ENCODE measurements at regions not wholly inside any gene's neighbourhood (a gene's known extent, or its start where the extent isn't known, plus 50 kb on each side); places are given as distances from the start of the nearest gene placed in this dataset.
"Not testable (repeated sequence)": the region's sequence is repeated elsewhere in the genome, so short reads cannot be mapped to it uniquely, and the experiment has no call there.

DNA sequence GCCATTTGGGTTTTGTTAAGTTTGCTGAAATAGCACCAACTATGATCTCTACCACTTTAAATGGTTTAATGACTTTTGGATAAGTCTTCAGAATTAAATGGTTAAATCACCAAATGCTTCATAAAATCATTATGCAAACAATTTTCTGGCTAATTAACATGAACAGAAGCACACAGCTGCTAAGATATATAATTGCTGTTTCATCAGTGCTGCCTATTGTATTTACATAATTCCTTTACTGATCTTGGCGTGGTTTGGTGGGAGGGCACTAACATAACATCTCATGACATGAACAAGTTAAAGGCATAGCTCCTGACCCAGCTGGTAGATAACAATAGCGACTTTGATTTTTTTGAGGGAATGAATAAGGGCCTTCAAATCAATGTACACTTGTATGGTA is 94.1 kb downstream of the FZD1 start:
- no peak overlapping the region for H3K4me2 ChIP-seq (ENCODE audit: low read depth, low read length, poor library complexity, severe bottlenecking)
- no peak overlapping the region for H3K27ac ChIP-seq (ENCODE audit: low read depth, low read length)
- no peaks in the 10 kb centered on the region for H3K9me2 ChIP-seq (replicated peaks; ENCODE audit: insufficient read depth, low read length)
- H3F3A ChIP-seq (ENCODE audit: insufficient read depth), result no peaks in the 10 kb centered on the region
- H3K9ac ChIP-seq (ENCODE audit: low read length), result no peak overlapping the region
- H3K9me3 ChIP-seq (ENCODE audit: insufficient read depth, low read length), result no peaks in the 10 kb centered on the region
- no peaks in the 10 kb centered on the region for H3K27me3 ChIP-seq (ENCODE audit: low read length)
- H3K4me3 ChIP-seq (ENCODE audit: insufficient read depth, low read length, poor library complexity, severe bottlenecking), result no peak overlapping the region
- no peaks in the 10 kb centered on the region for H3K36me3 ChIP-seq (ENCODE audit: low read length)
- no peaks in the 10 kb centered on the region for H3K79me2 ChIP-seq (ENCODE audit: insufficient read depth, low read length)
- no peak overlapping the region for H2AFZ ChIP-seq (ENCODE audit: low read depth, low read length, severe bottlenecking)
- no peak for TF ChIP-seq EZH2phosphoT487 (conservative IDR thresholded peaks at IDR 0.05; ENCODE audit: low read length)
- TF ChIP-seq, protein P1, sequence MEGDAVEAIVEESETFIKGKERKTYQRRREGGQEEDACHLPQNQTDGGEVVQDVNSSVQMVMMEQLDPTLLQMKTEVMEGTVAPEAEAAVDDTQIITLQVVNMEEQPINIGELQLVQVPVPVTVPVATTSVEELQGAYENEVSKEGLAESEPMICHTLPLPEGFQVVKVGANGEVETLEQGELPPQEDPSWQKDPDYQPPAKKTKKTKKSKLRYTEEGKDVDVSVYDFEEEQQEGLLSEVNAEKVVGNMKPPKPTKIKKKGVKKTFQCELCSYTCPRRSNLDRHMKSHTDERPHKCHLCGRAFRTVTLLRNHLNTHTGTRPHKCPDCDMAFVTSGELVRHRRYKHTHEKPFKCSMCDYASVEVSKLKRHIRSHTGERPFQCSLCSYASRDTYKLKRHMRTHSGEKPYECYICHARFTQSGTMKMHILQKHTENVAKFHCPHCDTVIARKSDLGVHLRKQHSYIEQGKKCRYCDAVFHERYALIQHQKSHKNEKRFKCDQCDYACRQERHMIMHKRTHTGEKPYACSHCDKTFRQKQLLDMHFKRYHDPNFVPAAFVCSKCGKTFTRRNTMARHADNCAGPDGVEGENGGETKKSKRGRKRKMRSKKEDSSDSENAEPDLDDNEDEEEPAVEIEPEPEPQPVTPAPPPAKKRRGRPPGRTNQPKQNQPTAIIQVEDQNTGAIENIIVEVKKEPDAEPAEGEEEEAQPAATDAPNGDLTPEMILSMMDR (IDR thresholded peaks at IDR 0.05; ENCODE audit: insufficient read depth, low read length, poor library complexity, severe bottlenecking), result no peak
- H4K20me1 ChIP-seq (ENCODE audit: low read depth, low read length), result no peaks in the 10 kb centered on the region

DNA sequence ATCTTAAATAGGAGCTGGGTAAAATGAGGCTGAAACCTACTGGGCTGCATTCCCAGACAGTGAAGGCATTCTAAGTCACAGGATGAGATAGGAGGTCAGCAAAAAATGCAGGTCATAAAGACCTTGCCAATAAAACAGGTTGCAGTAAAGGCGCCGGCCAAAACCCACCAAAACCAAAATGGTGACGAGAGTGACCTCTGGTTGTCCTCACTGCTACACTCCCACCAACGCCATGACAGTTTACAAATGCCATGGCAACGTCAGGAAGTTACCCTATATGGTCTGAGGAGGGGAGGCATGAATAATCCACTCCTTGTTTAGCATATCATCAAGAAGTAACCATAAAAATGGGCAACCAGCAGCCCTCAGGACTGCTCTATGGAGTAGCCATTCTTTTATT is 100.9 kb downstream of the FZD1 start:
- not testable (repeated sequence) for H3K36me3 ChIP-seq (ENCODE audit: low read length); H2AFZ ChIP-seq (ENCODE audit: low read depth, low read length, severe bottlenecking); H3K4me3 ChIP-seq (ENCODE audit: insufficient read depth, low read length, poor library complexity, severe bottlenecking); H3K4me2 ChIP-seq (ENCODE audit: low read depth, low read length, poor library complexity, severe bottlenecking); H3K27me3 ChIP-seq (ENCODE audit: low read length); H3K9me3 ChIP-seq (ENCODE audit: insufficient read depth, low read length); H3K9me2 ChIP-seq (replicated peaks; ENCODE audit: insufficient read depth, low read length); H3F3A ChIP-seq (ENCODE audit: insufficient read depth); H4K20me1 ChIP-seq (ENCODE audit: low read depth, low read length); H3K79me2 ChIP-seq (ENCODE audit: insufficient read depth, low read length); H3K27ac ChIP-seq (ENCODE audit: low read depth, low read length); H3K9ac ChIP-seq (ENCODE audit: low read length)

DNA sequence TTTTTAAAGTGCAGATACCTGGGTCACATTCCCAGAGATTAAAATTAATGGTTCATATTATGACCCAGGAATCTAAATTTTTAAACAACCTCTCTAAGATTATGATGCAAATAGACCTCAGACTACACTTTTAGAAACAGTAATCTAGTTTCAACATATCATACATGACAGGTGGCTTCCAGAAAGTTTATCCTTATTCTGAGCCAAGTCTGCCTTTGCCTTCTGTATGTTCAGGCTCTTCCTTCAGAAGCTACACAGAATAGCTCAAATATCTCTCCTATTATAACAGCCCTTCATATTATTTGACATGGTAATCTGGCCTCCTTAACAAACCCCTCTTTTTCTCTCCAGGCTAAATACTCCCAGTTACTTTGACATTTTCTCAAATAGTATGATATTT is 101.9 kb downstream of the FZD1 start:
- no peak for TF ChIP-seq EZH2phosphoT487 (conservative IDR thresholded peaks at IDR 0.05; ENCODE audit: low read length)
- TF ChIP-seq, protein P1 (IDR thresholded peaks at IDR 0.05; ENCODE audit: insufficient read depth, low read length, poor library complexity, severe bottlenecking), result no peak
- no peaks in the 10 kb centered on the region for H4K20me1 ChIP-seq (ENCODE audit: low read depth, low read length)
- H3F3A ChIP-seq (ENCODE audit: insufficient read depth), result no peaks in the 10 kb centered on the region
- no peaks in the 10 kb centered on the region for H3K36me3 ChIP-seq (ENCODE audit: low read length)
- H3K9me3 ChIP-seq (ENCODE audit: insufficient read depth, low read length), result no peaks in the 10 kb centered on the region
- H3K27ac ChIP-seq (ENCODE audit: low read depth, low read length), result no peak overlapping the region
- no peak overlapping the region for H3K4me3 ChIP-seq (ENCODE audit: insufficient read depth, low read length, poor library complexity, severe bottlenecking)
- H3K79me2 ChIP-seq (ENCODE audit: insufficient read depth, low read length), result no peaks in the 10 kb centered on the region
- H3K9ac ChIP-seq (ENCODE audit: low read length), result no peak overlapping the region
- no peak overlapping the region for H2AFZ ChIP-seq (ENCODE audit: low read depth, low read length, severe bottlenecking)
- no peaks in the 10 kb centered on the region for H3K9me2 ChIP-seq (replicated peaks; ENCODE audit: insufficient read depth, low read length)
- H3K27me3 ChIP-seq (ENCODE audit: low read length), result no peaks in the 10 kb centered on the region
- no peak overlapping the region for H3K4me2 ChIP-seq (ENCODE audit: low read depth, low read length, poor library complexity, severe bottlenecking)

DNA sequence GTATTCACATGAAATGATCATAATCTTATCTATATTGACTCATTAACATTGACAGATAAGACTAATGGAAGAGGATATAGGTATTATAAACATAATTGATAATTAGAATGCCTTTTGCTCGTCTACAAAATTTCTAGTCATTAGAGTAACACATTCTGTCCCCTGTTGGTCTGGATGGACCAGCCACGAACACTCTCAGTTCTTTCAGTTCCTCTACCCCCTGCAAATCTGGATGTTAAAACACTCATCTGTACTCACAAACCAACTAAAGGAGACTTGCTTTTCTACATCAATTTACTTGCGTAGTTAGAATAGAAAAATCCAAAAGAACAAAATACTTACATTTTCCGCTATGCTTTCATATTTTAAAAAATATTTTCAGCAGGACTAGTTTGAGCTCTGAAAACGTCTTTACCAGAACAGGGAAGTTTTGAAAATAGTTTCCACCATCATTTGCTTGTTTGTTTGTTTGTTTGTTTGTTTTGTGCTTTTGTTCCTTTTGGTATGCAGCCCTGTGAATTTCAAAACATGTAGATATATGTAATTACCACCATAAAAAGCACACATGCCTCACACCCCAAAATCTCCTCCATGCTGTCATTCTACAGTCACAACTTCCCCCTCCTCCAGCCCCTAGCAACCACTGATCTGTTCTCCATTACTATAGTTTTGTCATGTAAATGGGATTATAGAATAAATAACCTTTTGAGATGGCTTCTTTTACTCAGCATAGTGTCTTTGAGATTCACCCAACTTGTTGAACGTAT is 103.8 kb downstream of the FZD1 start:
- H4K20me1 ChIP-seq (ENCODE audit: low read depth, low read length), result no peaks in the 10 kb centered on the region
- H3K36me3 ChIP-seq (ENCODE audit: low read length), result no peaks in the 10 kb centered on the region
- H3K27ac ChIP-seq (ENCODE audit: low read depth, low read length), result no peak overlapping the region
- H3K27me3 ChIP-seq (ENCODE audit: low read length), result no peaks in the 10 kb centered on the region
- no peak overlapping the region for H2AFZ ChIP-seq (ENCODE audit: low read depth, low read length, severe bottlenecking)
- H3K9me2 ChIP-seq (replicated peaks; ENCODE audit: insufficient read depth, low read length), result no peaks in the 10 kb centered on the region
- no peaks in the 10 kb centered on the region for H3K9me3 ChIP-seq (ENCODE audit: insufficient read depth, low read length)
- H3F3A ChIP-seq (ENCODE audit: insufficient read depth), result no peaks in the 10 kb centered on the region
- H3K9ac ChIP-seq (ENCODE audit: low read length), result no peak overlapping the region
- no peak overlapping the region for H3K4me3 ChIP-seq (ENCODE audit: insufficient read depth, low read length, poor library complexity, severe bottlenecking)
- no peak overlapping the region for H3K4me2 ChIP-seq (ENCODE audit: low read depth, low read length, poor library complexity, severe bottlenecking)
- TF ChIP-seq, protein P1 (IDR thresholded peaks at IDR 0.05; ENCODE audit: insufficient read depth, low read length, poor library complexity, severe bottlenecking), result no peak
- TF ChIP-seq EZH2phosphoT487 (conservative IDR thresholded peaks at IDR 0.05; ENCODE audit: low read length), result no peak
- H3K79me2 ChIP-seq (ENCODE audit: insufficient read depth, low read length), result no peaks in the 10 kb centered on the region

All from SU-DHL-6 (cell line).